ENCODE measurements at regions not wholly inside any gene's neighbourhood (a gene's known extent, or its start where the extent isn't known, plus 50 kb on each side); places are given as distances from the start of the nearest gene placed in this dataset.

DNA sequence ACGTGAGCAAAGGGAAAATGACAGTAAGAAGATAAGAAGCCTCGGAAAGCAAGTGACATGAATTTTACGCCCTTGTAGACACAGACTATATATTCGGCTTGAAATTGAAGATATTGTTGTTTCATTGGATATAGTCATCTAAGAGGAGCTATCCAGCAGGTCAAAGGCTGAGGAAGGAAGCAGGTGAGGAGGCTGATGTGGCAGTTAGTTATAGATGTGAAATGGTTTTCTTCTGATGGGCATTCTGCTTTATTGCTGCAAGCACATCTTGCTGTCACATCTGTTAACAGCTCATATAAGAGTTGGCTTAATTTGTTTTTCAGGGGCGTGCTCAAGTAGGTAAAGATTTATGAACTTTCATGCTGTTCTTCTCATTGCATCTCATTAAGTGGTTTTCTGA lies 146.1 kb downstream of the KLF5 start:
- no peak for DNase-seq (ENCODE audit: low read depth)

DNA sequence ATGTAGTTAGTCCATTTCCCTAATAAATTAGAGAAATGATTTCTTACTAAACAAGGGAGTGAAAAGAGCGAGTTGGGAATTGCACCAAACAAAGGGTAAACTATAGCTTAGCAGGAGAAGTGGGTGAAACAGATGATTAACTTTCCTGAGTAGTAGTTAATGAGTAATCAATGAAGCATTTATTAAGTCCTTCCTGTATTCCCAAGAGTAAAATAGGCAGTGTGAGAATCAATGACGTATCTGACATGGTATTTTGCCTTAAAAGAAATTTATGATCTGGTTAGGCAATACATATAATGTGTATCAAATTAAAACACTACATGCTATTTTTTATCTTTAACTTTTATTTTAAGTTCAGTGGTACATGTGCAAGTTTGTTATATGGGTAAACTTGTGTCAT lies 142.8 kb downstream of the KLF5 start:
- no peak for DNase-seq (ENCODE audit: low read depth)

- DNase-seq (ENCODE audit: low read depth) = no peak
Observed at GRCh38 chr13:73198991-73199411, 140.2 kb downstream of the KLF5 start.

- DNase-seq (ENCODE audit: low read depth) = no peak
Observed at GRCh38 chr13:73195091-73195490, 136.3 kb downstream of the KLF5 start.

DNA sequence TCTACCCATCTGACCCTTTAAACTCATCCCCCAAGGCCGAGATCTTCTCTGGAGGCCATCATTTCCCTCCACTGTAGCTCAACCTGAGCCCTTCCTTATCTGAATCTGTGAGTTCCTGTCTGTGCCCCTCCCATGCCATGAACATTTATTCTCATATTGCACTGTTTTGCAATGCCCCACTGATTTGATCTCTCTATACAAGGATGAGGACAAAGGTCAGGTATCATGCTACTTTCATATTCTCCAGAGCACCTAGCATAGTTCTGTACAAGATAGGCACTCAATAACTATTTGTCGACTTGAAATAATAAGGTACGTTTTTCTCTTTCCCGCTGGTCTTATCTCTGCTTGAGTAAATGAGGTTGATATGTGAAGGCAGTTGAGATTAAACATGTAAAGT lies 135.5 kb downstream of the KLF5 start:
- DNase-seq (ENCODE audit: low read depth) = no peak

DNA sequence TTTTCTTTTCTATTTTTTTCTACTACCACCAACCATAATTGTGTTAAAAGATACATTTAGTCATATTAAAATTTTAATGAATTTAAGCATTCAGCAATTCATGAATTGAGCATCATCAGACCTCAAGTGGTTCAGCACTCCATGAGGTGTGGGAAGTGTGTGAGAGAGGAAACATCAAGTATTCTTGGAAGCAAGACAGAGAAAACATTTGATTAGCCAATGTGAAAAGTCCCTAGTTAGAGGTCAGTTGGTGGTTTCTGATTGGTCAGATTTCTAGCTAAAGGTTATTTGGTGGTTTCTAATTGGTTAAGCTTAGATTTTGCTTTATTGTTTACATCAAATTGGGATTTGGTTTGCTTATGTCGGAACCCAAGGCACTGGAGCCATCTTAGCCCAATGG lies 134.7 kb downstream of the KLF5 start:
- no peak for DNase-seq (ENCODE audit: low read depth)

DNA sequence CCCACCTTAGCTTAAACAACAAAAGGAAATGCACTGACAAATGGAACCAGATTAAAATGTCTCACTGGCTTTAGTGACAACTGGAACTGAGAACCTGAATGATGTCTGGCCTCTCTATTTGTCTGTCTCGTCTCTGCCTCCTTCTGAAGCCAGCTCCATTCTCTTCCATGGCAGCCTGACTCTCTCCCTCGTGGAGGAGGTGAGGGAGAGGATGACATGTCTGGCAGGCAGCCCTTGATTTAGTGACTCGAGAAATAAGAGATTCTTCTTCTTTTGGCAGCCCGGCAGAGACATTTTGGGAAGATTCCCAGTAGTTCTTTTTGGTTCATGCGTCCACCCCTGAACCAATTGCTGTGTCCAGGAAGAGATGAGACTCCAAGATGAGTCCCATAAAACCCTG lies 131.7 kb downstream of the KLF5 start:
- no peak for DNase-seq (ENCODE audit: low read depth)

GRCh38 chr13:73189776-73190175 lies 131.0 kb downstream of the KLF5 start:
- DNase-seq (ENCODE audit: low read depth) = no peak

GRCh38 chr13:73189362-73189761 lies 130.6 kb downstream of the KLF5 start:
- no peak for DNase-seq (ENCODE audit: low read depth)

DNA sequence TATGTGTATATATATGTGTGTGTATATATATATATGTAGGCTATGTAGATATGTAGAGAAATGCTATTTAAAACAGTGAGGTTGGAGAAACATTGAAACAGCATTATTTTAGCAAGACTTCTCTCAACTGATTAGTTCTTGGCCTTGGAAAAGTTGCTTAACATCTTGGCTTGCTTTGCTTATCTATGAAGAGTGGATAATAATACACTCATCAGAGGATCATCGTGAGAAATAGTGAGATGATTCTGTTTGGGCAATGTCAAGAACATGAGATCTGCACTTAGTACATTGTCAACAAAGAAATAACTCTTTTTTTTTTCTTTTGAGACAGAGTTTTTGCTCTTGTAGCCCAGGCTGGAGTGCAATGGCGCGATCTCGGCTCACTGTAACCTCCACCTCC lies 128.3 kb downstream of the KLF5 start:
- no peak for DNase-seq (ENCODE audit: low read depth)

- no peak for DNase-seq (ENCODE audit: low read depth)
Observed at GRCh38 chr13:73179650-73180274, 121.0 kb downstream of the KLF5 start.

- no peak for DNase-seq (ENCODE audit: low read depth)
Observed at GRCh38 chr13:73177916-73178565, 119.2 kb downstream of the KLF5 start.

DNA sequence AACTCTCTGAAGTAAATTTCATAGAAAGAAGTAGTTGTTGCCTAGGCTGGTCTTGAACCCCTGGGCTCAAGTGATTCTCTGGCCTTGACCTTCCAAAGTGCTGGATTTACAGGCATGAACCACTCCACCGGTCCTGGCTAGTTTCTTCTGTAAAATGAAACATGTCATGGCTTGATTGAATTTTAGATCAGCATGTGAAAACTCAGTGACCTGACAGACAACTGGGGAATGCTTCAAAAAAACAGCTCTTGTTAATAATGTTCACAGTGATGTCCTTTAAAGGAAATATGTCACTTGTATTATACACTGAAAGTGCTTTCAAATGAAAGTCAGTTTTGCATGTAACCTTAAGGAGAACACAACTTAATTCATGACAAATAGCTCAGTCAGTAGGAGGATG lies 118.2 kb downstream of the KLF5 start:
- no peak for DNase-seq (ENCODE audit: low read depth)

DNA sequence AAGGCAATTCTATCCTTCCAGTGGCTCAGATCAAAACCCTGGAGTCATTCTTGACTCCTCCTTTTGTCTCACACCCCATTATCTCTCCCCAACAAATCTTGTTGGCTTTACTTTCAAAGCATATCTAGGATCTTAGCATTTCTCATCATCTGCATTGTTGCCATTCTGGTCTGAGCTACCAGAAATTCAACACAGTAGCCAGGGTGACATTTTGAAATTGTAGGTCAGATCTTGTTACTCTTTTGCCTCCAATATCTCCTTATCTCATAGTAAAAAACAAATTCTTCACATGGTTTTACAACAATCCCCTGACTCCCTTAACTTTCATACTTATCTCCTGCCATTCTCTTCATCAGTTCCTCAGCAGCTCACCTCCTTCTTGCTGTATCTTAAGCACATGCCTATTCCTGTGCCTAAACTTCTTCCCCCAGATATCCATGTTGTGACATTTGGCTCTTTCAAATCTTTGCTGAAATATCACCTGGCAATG lies 115.8 kb downstream of the KLF5 start:
- DNase-seq (ENCODE audit: low read depth) = no peak

GRCh38 chr13:73173279-73173811 lies 114.5 kb downstream of the KLF5 start:
- no peak for DNase-seq (ENCODE audit: low read depth)

DNA sequence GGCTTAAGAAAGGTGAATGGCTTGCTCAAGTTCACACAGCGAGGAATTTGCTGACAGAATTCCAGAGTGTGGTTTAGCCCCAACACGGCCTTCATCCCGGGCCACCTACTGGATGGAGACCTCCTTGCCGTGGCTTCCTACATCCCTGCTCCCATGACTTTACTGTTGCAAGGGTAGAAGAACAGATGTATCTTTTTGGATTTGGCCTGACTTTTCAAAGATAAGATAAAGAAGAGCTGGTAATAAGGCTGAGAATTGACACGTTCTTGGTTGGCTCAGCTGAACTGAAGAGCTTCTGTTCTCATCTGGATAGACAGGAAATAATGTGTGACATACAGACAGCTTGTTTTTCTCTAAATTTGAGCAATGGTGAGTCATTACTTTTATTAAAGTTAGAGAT lies 113.1 kb downstream of the KLF5 start:
- DNase-seq (ENCODE audit: low read depth) = no peak

GRCh38 chr13:73171271-73171682 lies 112.5 kb downstream of the KLF5 start:
- no peak for DNase-seq (ENCODE audit: low read depth)

DNA sequence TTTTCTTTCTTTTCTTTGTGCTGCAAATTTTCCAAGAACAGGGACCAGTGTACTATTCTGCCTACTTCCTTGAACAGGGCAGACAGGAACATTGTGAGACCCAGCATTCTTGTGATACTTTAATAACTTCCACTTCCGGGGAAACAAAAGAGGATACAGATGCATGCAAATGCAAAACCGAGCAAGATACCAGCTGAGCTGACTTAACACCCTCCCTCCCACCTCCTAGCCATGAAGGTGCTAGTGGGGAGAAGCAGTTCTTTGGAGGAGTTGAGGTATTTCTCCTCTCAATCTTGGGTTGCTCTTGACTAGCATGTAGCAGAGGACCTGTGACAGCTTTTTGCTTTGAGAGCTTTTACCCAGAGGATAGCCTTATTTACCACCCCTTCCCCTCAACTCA lies 111.2 kb downstream of the KLF5 start:
- no peak for DNase-seq (ENCODE audit: low read depth)

- no peak for DNase-seq (ENCODE audit: low read depth)
Observed at GRCh38 chr13:73168953-73169401, 110.2 kb downstream of the KLF5 start.

GRCh38 chr13:73168226-73168952 lies 109.6 kb downstream of the KLF5 start:
- no peak for DNase-seq (ENCODE audit: low read depth)

DNA sequence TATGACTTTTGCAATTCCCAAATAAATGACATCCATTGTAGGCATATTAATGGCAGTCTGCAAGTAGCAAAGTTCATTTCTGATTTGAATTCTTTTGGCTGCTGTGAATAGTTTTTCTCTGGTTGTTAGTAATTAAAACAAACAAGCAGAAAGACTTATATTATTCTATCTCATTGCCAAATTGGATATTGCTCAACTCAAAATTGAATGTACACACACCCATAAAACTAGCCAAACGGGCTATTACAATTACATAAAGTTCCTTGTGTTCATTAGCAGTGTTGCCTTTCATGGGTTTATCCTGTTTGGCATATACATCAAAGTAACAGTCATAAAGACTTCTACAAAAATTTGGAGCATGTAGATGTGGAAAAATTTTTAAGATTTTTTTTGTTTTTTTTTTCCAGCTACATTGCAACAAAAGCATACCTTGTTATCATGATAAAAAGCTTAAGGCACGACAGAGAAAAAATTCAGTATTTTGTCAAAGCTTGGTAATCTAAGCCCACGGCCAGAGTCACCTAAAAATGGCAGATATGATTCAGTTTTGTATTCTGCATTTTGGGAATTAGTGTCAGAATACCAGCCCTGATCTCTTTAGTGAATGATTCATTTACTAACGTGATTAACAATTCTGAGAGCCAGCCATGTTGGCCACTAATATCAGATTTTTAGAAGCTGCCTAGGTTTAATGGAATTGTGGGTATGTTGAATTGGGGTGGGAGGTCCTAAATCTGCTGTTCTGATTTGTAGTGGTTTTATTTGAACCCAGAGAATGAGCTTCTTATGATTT lies 108.4 kb downstream of the KLF5 start:
- no peak for DNase-seq (ENCODE audit: low read depth)

DNA sequence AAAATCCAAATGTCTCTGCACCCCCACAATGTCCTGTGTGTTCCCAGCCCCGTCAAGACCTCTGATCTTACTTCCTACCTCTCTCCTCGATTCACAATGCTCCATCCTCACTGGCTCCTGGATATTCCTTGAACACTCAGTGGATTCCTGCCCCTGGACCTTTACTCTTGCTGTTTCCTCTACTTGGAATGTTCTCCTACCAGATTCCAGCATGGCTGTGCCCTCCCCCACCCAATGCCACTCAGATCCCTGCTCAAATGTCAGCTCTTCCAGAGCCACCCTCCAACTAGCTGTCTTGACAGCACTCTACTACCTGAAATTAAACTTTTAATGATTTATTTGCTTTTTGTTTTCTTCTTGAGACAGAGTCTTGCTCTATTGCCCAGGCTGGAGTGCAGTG lies 107.4 kb downstream of the KLF5 start:
- no peak for DNase-seq (ENCODE audit: low read depth)

Data from stromal cell of bone marrow (primary cell).